GM19463 (cell line): ENCODE measurements at regions not wholly inside any gene's neighbourhood (a gene's known extent, or its start where the extent isn't known, plus 50 kb on each side); places are given as distances from the start of the nearest gene placed in this dataset.
"Not testable (repeated sequence)": the region's sequence is repeated elsewhere in the genome, so short reads cannot be mapped to it uniquely, and the experiment has no call there.

Experiments
- ATAC-seq: cut with Tn5 transposase; IDR thresholded peaks from one replicate; pipeline ENCODE4 v1.9.1; 2021; ENCODE audit warnings: mild to moderate bottlenecking, moderate library complexity; ENCODE audit not compliant: unreplicated experiment

DNA sequence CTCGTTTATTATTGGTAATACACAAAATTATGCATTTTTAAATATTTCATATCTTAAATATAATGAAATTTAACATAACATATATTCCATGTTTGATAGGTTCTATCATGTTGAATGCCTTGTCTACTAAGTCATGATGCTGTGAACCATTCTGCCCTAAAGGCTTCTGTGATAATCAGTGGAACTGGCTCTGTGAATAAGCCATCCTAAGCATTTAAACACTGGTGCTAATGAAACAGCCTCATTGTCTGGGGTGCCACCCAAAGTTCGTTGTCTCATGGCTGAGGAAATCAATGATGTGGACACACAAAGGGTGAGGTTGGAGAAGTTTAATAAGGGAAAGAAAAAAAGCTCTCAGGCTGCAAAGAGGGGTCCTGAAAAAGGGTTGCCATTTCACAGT, 264.7 kb upstream of the ZRANB2 start:
- ATAC-seq = no peak

DNA sequence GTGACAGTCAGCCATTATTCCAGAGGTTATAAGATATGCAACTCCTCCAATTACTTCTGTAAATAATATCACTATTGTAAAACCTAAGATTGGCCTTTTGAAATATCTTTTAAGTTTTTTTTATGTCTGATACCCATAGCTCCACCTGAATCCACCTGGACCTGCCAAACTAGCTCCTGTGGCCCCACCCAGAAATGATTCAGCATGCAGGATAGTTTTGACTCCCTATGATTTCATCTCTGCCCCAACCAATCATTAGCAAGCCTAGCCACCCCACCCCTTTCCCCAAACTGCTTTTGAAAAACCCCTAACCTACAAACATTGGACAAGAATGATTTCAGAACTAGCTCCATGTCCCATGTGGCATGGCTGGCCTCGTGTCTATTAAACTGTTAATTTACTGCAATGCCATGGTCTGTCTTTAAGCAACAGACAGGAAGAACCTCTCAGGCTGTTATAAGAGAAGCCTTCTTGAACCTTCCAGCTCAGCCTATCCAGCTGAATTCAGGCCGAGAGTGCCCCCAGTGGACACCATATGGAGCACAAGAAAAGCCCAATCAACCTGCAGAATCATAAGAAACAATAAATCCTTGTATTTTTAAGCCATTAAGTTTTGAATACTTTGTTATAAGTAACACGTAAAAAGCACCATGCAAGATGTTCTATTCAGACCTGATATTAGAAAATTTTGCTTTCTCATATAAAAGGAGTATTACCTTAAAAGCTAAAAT, 263.0 kb upstream of the ZRANB2 start:
- no peak for ATAC-seq

DNA sequence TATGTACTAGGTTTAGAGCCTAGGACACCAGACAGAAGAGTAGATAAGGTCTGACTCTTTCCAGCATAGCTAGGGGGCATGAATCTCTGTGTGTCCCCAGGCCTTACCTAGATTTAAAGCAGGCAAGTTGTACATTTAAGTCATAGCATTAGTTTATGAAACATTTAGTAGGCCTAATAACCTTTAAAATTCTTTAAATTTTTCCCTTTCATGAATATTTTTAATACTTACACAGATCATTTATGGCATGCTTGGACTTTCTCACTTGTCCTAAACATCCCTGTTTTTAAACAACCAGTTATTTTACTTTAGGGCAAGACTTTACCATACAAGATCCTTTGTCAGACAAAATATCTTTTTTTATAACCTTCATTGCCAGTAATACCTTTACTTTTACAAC, 258.4 kb upstream of the ZRANB2 start:
- ATAC-seq = no peak

DNA sequence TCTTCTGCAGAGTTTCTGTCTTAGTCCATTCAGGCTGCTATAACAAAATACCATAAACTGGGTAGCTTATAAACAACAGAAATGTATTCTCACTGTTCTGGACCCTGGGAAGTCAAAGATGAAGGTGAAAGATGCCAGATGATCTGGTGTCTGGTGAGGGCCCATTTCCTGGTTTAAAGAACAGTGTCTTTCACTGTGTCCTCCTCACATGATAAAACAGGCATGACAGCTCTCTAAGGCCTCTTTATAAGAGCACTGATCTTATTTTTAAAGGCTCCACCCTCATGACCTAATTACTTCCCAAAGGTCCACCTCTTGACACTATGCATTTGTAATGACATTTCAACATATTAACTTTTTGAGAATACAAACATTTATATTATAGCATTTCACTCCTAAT, 250.2 kb upstream of the ZRANB2 start:
- ATAC-seq = no peak

DNA sequence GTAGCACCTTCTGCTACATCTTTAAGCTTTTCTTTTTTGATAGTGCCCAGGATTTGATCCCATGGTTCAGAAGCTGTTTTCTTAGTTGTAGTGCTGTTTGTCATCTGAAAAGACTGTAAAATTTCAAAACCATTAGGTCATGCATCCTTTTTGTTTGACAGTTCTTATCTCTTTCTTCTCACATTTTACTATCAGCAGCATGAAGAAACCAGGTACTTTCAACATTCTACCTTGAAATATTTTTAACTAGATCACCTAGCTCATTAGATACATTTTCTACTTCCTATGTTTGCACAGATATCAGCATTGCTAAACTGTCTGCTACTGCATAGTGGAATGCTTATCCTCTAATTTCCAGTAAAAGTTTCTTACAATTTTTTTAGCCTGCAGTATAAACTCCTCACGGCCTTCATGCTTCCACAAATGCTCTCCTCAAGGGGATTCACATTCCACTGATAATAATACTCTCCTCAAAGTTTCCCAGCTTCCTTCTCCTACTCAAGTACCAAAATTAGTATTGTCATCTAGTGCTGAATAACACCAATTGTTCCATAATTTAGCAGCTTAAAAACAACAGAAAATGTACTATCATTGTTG, 243.9 kb upstream of the ZRANB2 start:
- no peak for ATAC-seq

DNA sequence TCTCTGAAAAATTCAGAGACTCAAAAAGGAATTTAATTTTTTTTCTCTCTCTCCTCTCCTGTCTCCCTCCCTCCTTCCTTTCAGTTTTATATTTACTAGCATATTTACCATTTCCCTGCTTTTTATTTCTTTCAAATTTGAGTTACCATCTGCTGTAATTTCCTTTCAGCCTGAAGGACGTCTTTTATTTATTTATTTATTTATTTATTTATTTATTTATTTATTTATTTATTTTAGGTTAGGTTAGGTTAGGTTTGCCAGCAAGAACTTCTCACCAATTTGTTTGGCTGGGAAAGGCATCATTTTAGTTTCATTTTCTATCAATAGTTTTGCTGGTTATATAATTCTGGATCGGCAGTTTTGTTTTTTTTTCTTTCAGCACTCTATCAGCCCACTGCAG, 231.7 kb upstream of the ZRANB2 start:
- ATAC-seq = no peak

DNA sequence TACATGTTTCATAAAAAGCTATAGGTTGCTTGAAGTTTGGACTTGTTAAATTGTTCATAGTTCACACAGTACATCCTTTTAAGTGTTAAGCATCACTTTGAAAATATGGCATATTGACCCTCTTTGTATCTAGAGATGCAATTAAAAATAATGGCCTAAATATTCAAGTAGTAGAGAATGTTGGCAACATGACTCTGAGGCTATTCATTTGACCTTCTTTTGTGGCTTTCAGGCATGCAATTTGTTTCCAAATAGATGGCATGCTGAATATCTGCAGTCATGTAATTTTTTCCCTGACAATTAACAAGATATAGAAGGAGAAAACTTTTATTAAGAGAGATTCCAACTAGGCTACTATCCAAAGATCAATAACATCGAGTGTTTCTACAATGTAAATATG, 230.5 kb upstream of the ZRANB2 start:
- no peak for ATAC-seq

DNA sequence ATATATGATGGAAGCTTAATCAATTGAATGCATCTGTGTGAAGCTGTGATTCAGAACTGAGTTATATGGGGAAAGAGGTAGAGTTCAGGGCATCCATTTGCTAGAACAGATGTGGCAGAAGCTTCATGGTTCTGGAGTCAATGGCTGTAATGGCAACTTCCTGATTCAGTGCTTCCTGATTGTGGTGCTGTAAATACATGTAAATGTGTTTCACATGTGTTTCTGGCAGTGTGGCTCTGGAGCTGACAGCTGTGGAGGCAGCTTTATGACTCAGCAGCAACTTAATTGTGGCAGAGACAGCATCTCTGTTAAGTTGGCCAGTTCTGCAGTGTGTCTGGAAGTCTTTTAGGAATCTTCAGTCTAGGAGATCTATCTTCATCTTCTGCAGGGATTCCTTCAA, 226.6 kb upstream of the ZRANB2 start:
- ATAC-seq = peak; percentile 94

DNA sequence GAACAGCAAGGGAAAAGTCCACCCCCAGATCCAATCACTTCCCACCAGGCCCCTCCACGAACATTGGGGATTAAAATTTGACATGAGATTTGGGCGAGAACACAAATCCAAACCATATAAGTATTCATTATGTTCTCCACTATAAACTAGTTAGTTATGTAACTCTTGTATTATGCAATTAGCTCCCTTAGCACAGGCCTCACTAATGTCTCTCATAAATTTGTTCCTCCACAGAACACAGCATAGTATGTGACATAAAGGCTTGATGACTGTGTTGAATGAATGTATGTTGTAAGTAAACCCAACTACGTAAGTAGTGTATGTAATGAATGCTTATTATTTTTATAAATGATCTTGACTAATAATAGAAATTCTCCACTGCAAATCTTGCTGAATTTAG, 223.3 kb upstream of the ZRANB2 start:
- no peak for ATAC-seq

DNA sequence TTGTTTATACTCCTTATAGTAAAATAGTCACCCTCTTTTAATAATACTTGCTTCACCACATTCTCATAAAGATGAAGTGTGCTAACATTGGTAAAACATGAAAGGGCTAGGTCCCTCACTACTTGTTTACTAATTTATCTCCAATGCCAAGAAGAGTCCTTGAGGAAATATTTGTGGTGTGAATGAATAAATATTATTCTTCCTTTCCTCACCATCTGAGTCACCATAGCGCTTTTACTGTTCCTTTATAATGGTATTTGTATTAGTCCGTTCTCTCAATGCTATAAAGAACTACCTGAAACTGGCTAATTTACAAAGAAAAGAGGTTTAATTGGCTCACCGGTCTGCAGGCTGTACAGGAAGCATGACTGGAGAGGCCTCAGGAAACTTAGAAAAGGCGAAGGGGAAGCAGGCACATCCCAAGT, 222.8 kb upstream of the ZRANB2 start:
- ATAC-seq = no peak

DNA sequence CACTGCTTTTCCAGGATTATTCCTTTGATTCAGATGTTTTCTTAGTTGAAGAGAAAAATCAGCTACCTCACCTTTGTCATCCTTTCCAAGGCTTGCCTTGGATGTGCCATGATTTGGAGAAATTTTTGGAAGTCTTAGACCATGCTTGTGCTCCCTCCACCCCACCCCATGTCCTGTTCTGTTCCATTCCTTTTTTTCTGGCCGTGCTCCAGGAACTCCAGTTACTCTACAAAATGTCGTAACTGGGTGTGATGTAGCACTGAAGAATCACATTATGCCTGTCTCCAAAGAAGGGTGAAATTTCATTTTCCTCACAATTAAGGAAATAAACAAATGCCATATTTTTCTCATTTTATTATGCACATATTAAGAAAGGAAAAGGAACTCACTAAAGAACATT, 217.8 kb upstream of the ZRANB2 start:
- no peak for ATAC-seq

DNA sequence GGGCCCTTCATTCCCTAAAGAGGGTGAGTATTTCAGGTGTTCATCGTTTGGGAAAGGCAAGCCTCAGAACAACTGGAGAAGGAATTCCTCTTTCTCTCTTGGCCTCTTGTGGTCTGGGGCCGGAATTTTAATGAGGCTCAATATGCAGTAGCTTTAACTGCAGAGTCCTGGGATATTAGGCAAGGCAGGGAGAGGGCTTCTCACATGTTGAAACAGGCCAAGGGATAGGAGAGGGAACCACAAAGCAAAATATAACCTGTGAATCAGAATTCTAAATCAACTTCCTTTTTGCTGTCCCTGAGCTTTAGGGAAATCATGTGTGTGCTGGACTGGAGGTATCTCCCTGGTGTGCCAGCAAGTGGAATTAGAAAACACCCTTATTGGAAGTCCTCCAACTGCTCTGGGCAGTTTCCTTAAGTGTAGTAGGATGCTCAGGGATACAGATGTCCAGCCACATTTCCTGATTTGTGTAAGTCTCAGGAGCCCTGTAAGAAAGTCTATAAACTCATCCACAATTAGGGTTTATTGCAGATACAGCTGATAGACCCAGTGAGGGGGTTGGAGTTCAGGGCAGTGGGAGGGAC, 215.8 kb upstream of the ZRANB2 start:
- ATAC-seq = no peak

DNA sequence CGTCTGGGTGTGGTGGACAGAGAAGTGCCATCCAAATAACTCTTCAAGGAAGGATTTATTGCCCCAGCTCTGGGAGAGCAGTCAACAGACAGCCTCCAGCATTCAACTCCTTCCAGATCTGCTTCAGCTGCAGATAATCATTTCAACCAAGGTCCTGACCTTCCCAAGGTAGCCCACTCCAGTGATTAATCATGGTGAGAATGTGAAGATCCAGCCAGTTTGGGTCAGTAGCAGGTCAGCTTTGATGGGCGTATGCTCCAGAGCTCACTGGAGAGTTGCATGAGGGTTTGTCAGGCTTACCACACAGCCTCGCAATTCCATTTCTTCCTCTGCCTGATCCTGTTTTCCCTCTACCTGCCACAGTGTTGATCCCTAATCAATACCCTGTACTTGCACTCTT, 214.5 kb upstream of the ZRANB2 start:
- ATAC-seq = no peak

DNA sequence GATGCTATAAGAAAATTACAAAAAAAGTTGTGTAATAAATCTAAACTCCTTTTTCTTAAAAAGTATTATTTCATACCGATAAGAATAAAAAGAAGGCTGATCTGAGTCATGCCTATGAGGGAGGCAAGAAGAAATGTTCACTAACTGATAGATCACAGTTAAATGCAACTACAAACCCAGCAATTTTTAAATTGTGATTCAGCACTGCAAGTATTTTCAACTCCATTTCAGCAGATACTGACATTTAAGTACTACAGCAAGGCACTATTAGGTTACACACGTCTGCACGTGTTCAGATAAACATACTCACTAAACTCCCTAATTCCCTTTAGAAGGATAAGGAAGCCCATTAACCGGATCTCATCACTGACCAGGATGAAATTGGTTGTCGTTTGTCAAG, 213.3 kb upstream of the ZRANB2 start:
- ATAC-seq = no peak

DNA sequence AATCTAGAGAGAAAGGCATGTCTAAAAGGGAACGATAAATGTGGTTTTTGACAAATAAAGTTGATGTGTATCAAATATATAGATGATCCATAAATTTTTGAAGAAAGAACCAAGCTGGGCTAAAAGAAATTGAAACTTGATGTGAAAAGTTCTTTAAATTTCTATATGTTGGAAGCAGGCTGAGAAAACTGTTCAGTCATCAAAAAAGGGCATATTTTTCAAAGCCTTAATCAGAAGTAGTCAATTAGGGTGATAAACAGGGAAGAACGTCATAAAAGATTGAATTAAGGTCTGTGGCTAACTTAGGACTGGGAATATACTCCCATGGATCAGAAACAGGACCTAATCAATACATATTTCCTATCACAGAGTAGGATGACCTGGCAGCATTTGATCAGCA, 211.4 kb upstream of the ZRANB2 start:
- ATAC-seq = no peak

DNA sequence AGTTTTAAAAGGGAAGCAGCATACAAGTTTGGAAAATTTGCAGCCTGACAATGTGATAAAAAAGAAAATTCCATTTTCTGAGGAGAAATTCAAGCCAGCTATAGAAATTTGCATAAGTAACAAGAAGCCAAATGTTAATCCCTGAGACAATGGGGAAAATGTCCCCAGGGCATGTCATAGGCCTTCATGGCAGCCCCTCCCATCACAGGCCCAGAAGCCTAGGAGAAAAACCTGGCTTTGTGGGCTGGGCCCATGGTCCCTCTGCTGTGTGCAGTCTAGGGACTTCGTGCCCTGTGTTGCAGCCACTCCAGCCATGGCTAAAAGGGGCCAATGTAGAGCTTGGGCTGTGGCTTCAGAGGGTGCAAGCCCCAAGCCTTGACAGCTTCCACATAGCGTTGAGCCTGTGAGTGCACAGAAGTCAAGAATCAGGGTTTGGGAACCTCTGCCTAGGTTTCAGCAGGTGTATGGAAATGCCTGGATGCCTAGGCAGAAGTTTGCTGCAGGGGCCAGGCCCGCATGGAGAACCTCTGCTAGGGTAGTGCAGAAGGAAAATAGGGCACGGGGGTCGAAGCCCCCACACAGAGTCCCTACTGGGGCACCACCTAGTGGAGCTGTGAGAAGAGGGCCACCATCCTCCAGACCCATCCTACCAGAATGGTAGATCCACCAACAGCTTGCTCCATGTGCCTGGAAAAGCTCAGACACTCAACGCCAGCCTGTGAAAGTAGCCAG, 209.8 kb upstream of the ZRANB2 start:
- not testable (repeated sequence) for ATAC-seq

DNA sequence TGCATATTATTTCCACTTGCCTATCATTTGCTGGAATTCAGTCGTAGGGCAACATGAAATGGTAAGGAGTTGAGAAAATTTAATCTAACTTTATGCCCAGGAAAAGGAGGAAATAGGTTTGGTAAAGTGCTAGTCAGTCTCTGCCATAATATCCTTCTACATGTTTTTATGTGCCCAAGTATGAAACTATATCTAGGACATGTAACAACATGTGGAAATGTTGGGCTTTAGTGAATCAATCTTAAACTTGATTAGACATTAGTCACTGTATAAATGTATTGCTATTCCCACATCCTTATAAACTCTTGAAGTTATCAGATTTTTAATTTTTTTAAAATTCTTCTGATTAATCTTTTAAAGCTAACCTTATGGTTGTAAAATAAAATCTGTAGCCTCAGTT, 204.7 kb upstream of the ZRANB2 start:
- no peak for ATAC-seq

DNA sequence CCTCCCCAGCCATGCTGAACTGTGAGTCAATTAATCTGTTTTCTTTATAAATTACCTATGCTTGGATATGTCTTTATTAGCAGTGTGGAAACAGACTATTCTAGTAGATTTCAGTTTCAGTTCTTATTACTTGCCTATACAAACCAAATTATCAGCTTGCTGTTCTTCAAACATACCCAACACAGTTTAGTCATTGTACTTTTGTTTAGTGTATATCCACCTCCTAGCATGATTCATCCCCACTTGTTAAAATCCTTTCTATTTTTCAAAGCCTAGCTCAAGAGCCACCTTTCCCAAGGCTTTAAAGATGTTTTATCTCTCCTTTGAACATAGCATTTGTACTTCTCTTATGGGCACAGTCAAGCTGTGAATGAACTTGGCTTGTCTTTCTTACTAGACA, 195.6 kb upstream of the ZRANB2 start:
- ATAC-seq = no peak

DNA sequence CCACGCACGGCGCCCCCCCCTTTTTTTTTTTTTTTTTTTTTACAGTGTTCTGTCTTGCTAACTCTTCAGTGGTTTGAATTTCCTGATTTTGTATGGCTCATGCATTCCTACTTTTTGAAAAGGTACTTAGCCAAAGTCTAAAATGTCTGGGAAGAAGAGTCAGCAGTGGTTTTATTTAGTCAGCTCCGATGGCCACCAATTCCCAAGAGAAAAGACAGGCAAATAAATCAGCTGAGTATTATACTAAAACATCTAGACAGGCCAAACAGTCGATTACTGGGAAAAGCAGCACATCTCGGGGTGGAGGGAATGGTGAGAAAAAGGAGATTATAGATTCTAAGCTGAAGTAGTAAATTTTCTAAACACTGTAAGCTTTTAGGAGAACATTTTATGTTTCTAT, 192.5 kb upstream of the ZRANB2 start:
- no peak for ATAC-seq

DNA sequence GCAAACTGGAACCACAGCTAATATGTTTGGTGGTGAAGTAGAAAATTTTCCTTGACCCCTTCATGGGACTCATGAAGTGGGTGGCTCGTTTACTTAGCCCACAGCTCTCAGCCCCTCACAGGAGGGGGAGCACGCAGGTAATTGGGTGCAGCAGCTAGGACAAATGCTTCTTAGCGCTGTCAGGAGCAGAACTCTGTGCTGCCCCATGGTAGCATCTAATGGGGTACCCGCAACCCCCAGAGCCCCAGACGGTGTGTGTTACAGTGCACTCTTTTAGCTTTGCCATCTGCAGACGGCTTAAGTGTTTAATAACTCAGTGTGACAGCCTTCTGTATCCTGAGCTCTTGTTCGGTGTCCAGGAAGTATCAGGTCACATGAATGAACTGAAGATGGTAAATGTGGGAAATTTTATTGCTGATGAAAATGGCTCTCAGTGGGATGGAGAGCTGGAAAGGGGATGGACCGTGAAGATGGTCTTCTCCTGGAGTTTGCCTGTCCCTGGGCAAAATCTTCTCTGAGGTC, 189.6 kb upstream of the ZRANB2 start:
- ATAC-seq = no peak

DNA sequence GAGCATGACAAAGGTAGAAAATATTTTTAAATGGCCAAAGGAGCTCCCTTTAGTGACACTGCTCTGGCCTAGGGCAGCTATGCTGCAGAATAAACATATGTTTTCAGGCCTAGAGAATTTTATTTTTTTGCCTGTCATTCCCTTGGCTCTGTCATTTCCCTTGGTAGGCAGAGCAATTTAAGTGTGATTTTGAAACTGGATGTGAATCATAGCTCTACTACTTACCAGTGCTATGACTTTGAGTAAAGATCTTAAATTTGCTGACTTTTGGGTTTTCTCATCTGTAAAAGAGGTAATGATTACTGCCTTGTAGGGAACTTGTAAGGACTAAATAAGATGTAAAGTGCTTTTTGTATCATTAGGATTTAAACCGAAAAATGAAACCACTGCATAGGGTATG, 189.0 kb upstream of the ZRANB2 start:
- ATAC-seq = no peak

DNA sequence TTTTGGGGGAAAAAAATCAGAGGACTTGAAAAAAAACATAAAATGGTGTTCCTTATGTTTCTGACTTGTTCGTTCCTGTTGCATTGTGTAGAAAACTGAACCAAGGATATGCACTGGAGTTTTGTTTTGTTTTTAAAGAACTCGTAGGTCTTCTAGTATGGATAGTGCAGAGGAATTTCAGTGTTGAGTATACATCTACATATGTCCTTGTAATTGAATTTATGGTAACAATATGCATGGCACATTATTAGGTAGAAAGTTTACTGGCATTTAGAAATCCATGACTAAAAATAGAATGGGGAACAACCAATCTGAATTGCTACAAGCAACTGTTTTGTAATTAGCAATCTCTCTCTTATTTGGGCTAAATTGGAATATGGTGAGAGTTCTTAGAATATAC, 188.3 kb upstream of the ZRANB2 start:
- ATAC-seq = no peak
